Activated naive CD4-positive, alpha-beta T cell treated with anti-CD3 and anti-CD28 coated beads, Interleukin-2, amount 50 U/mL, for 72 hours (primary cell): ENCODE measurements at regions not wholly inside any gene's neighbourhood (a gene's known extent, or its start where the extent isn't known, plus 50 kb on each side); places are given as distances from the start of the nearest gene placed in this dataset.
"Not testable (repeated sequence)": the region's sequence is repeated elsewhere in the genome, so short reads cannot be mapped to it uniquely, and the experiment has no call there.

Source experiments
- ATAC-seq, 2 donors: fragments of 150-1000 bp; cut with Tn5 transposase; 2 replicates each; pipeline ENCODE4 v1.10.0; 2021; ENCODE audit warnings: mild to moderate bottlenecking in 2 of 2, moderate library complexity in 2 of 2
- DNase-seq, 2 donors: peaks; one replicate each; pipeline ENCODE4 v3.0.0; 2021 to 2022; ENCODE audit warnings: low spot score in 2 of 2
- H3K27ac Mint-ChIP-seq, 2 donors: one replicate each; pipeline ENCODE4 v1.8.0; 2022; ENCODE audit warnings: mild to moderate bottlenecking in 2 of 2, mixed read lengths in 2 of 2
- H3K36me3 Mint-ChIP-seq, 2 donors: one replicate each; pipeline ENCODE4 v1.8.0; 2022; ENCODE audit warnings: mixed read lengths in 2 of 2
- H3K9me3 Mint-ChIP-seq, 2 donors: one replicate each; pipeline ENCODE4 v1.8.0; 2022; ENCODE audit warnings: mixed read lengths in 2 of 2

DNA sequence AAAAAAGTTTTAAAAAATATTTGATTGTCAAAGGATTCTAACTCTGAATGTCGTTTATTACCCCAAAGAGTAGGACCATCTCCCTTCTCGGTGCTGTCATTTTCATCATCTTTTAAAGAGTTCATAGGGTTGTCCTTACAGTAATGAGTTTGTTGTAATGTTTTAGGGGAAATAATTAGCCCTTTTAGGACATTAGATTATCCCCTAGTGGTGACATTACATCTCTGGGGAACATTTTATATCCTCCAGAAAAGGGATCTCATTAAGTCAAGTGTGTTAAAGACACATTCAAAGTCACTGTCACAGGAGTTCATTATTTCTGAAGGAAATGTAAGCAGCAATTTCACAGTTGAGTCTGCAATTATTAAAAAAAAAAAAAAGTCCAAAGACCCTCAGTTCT is 99.3 kb upstream of the GJB6 start:
- H3K9me3 Mint-ChIP-seq: peaks cover 5 to 14% of the 10 kb centered on the region in 2 donors
- H3K27ac Mint-ChIP-seq: no peak overlapping the region
- ATAC-seq (no peak), DNase-seq (no peak)
- peaks cover 10 to 17% of the 10 kb centered on the region in 2 donors for H3K36me3 Mint-ChIP-seq

DNA sequence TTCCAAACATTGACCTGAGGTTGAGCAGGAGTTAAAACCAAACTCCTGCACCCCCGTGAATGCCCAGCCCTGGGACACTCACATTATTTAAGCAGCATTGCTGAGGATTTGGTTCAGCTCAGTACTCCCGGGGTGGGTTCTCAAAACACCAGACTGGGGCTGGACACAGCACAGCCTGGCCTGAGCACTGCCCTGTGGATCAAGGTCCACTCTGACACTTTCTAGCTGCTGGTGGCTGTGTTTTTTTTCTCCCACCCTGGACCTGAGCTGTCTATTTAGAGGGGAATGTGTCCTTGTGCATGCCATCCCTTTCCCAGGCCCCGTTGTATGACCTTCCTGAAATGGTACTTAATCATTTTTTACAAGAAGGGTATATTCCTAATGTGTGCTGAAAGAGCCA is 94.7 kb upstream of the GJB6 start:
- peaks cover 23 to 27% of the 10 kb centered on the region in 2 donors for H3K36me3 Mint-ChIP-seq
- no peak overlapping the region for H3K27ac Mint-ChIP-seq
- DNase-seq (no peak), ATAC-seq (no peak)
- peaks cover 15 to 31% of the 10 kb centered on the region in 2 donors for H3K9me3 Mint-ChIP-seq

DNA sequence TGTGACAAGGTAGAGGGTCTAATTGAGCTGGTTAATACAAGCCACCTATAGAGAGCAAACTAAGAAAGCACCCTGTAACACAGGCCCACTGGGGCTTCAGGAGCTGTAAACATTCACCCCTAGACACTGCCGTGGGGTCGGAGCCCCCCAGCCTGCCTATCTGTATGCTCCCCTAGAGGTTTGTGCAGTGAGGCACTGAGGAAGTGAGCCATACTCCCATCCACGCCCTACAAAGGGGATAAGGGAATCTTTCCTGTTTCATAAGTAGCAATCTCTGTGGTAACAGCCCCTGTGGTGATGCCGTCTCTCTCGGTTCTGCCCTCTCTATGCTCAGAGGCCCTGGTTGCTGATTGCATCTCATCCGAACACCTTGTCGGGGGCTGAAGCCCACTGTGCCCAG is 94.2 kb upstream of the GJB6 start:
- Mint-ChIP-seq H3K27ac (no peak overlapping the region), H3K36me3 (peaks cover 23 to 27% of the 10 kb centered on the region in 2 donors), H3K9me3 (peaks cover 15 to 31% of the 10 kb centered on the region in 2 donors)

DNA sequence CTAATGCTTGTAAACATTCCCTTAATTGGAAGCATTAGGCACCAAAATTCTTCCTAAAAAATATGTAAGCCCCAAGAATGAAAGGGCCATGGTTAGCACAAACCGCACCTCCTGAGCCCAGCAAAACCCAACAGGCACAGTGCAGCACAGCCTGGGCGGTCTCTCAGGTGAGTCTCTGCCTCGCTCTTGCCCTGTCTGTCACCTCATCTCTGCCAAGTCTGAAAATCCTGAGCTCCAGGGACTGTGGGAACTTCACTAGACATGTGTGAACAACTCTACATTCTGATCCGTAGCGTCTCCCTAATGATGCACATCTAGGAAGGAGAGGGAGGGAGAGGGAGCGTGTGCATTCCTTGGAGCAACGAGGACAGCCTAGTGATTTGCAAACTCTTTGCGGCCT is 88.8 kb upstream of the GJB6 start:
- ATAC-seq (no peak), DNase-seq (no peak)
- peaks cover 10 to 17% of the 10 kb centered on the region in 2 donors for H3K9me3 Mint-ChIP-seq
- peaks cover 9 to 14% of the 10 kb centered on the region in 2 donors for H3K36me3 Mint-ChIP-seq
- H3K27ac Mint-ChIP-seq: no peak overlapping the region

More for the DNA sequence above, 94.2 kb upstream of the GJB6 start:
- no peak for ATAC-seq
- no peak for DNase-seq

DNA sequence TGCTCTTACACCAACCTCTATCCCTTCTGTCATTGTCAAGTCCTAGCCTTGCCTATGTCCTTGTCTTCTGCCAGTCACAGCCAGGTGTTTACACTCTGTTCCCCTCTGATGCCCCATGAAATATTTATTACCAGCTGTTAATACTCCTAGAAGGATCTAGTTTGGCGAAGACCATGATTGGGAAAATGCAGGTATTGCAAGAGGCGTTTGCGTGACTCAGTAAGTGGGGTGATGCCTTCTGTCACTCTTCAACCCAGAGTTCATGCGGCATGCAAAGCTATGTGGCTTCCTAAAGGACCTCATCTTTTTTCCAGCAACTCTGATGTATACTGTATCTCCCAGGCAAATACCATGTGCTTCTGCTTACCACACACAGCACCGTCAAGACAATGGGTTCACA is 81.8 kb upstream of the GJB6 start:
- no peak for DNase-seq
- ATAC-seq: no peak
- no peak overlapping the region for H3K27ac Mint-ChIP-seq
- no peaks in the 10 kb centered on the region for H3K36me3 Mint-ChIP-seq
- H3K9me3 Mint-ChIP-seq: no peaks in the 10 kb centered on the region

DNA sequence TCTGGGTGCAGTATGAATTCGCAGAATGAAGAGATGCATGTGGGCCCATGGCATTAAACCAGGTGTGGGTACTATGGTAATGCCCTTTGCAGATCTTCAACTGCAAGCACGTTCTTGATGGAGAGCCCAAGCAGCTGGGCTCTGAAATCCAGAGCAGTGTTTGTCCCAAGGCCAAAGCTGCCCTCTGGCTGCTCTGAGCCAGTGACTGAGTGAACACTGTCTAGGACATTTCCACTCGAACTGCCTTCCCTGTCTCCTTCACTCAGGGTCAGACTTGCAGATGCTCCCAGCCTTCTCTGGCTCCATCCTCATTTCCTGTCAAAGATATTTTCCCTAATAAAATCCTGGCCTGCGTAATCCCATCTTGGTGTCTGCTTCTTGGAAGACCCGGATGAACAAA is 80.2 kb upstream of the GJB6 start:
- ATAC-seq: no peak
- H3K27ac Mint-ChIP-seq: no peak overlapping the region
- DNase-seq: no peak
- H3K36me3 Mint-ChIP-seq: peaks cover 6 to 9% of the 10 kb centered on the region in 2 donors
- peaks cover 9 to 10% of the 10 kb centered on the region in 2 donors for H3K9me3 Mint-ChIP-seq

DNA sequence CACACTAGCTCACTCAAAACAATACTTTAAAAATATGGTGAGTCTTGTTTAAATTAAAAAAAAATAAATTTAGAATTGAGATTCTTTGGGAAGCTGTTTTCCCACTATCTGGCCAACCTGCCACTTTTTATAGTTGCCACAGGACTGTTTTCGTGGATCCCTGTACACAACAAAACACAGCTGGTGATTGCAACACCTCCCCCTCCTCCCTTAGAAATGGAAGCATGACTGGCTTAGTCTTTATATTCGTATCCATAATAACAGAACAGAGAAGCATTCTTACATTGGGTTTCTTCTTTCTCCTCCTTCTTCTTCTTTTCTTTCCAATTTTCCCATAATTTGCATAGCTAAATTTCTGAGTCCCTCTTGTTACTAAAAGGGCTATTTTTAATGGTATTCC is 79.5 kb upstream of the GJB6 start:
- no peak overlapping the region for H3K27ac Mint-ChIP-seq

DNA sequence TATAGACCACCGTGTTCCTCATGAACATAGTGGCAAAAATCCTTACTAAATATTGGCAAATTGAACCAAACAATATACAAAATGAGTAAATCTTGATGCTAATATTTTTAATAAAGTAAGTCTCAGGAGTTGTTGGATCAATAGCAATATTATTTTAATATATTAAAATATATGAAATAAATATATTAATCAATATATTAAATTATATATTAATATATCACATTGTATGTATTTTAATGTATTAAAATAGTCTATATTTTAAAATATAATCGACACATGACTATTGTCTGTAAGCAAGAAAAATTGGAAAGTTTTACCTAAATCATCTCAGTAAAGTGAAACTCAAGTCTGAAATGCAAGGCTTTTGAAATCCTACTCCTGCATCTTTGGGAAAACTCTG is 78.9 kb upstream of the GJB6 start:
- ATAC-seq: no peak

More for the DNA sequence above, 79.5 kb upstream of the GJB6 start:
- H3K36me3 Mint-ChIP-seq: peaks cover 6 to 15% of the 10 kb centered on the region in 2 donors
- ATAC-seq (no peak), DNase-seq (no peak)
- peaks cover 11 to 13% of the 10 kb centered on the region in 2 donors for H3K9me3 Mint-ChIP-seq

DNA sequence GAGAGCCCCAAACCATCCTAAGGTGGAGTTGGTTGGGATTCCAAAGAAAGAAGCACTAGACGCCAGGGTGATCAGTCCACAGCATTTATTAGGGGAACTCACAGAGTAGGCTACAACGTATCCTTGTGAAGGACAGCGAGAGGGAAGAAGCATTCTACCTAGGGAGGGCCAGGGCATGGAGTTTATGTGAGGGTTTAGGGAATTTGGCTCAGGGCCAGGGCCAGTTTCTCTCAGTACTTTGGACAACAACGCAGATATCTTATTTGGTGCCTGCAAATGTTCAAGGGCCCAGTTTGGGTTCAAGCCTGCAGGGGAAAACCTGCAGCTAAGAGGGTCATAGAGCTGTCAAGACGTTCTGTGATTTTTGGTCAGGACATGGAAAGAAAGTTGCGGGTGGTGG is 73.9 kb upstream of the GJB6 start:
- Mint-ChIP-seq H3K27ac (no peak overlapping the region), H3K9me3 (peaks cover 11 to 13% of the 10 kb centered on the region in 2 donors), H3K36me3 (peaks cover 11 to 19% of the 10 kb centered on the region in 2 donors)
- ATAC-seq: no peak
- no peak for DNase-seq

More for the DNA sequence above, 78.9 kb upstream of the GJB6 start:
- Mint-ChIP-seq H3K9me3 (peaks cover 11 to 13% of the 10 kb centered on the region in 2 donors), H3K27ac (no peak overlapping the region), H3K36me3 (peaks cover 6 to 15% of the 10 kb centered on the region in 2 donors)
- DNase-seq: no peak

DNA sequence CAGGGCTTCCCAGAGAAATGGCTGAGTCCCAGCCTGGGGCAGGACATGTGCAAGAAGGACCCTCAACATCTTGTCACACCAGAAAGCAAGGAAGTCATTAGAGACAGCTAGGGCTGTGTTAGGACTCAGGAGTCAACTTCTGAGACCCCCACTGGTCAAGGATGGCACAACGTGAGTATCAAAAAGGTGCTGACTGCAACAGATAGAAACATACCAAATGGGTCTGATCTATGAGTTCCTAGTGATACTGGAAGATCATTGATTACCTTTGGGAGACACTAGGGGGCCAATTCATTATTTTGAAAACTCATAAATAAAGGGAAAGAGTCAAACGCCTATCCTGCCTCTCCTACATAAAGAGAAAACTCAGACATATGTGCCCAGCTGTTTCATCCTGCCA is 73.5 kb upstream of the GJB6 start:
- Mint-ChIP-seq H3K36me3 (peaks cover 11 to 19% of the 10 kb centered on the region in 2 donors), H3K9me3 (peaks cover 11 to 13% of the 10 kb centered on the region in 2 donors), H3K27ac (no peak overlapping the region)
- ATAC-seq: no peak
- DNase-seq: no peak

DNA sequence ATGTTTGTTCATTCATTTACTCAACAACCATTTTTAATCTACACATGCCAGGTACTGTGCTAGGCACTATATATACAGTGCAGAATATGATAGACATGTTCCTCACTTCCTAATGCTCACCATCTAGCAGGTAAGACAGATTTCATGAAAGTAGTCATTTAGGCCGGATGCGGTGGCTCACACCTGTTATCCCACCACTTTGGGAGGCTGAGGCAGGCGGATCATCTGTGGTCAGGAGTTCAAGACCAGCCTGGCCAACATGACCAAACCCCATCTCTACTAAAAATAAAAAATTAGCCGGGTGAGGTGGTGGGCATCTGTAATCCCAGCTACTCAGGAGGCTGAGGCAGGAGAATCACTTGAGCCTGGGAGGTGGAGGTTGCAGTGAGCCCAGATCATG is 71.9 kb upstream of the GJB6 start:
- not testable (repeated sequence) for DNase-seq, H3K27ac Mint-ChIP-seq, ATAC-seq
- H3K36me3 Mint-ChIP-seq: peaks cover 11 to 19% of the 10 kb centered on the region in 2 donors
- peaks cover 11 to 13% of the 10 kb centered on the region in 2 donors for H3K9me3 Mint-ChIP-seq

DNA sequence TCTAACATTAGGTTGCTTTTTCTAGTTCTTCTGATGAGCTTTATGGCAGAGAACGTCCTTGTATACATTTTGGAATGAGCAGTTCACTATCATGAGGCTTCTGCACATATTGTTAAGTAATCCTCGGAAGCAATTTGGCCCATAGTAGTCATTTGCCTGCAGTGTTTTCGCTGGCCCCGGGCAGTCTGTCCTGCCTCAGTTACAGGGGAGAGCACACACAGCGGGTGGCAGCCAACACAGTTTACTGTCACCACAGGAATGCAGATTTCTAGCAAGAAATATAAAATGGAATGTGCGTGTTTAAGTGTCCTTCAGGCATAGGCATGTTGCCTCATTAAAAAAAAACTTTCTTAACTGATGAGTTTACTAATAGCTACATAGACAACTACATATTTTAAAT is 71.5 kb upstream of the GJB6 start:
- DNase-seq (no peak), ATAC-seq (no peak)
- Mint-ChIP-seq H3K27ac (no peak overlapping the region), H3K9me3 (peaks cover 11 to 13% of the 10 kb centered on the region in 2 donors), H3K36me3 (peaks cover 11 to 19% of the 10 kb centered on the region in 2 donors)

DNA sequence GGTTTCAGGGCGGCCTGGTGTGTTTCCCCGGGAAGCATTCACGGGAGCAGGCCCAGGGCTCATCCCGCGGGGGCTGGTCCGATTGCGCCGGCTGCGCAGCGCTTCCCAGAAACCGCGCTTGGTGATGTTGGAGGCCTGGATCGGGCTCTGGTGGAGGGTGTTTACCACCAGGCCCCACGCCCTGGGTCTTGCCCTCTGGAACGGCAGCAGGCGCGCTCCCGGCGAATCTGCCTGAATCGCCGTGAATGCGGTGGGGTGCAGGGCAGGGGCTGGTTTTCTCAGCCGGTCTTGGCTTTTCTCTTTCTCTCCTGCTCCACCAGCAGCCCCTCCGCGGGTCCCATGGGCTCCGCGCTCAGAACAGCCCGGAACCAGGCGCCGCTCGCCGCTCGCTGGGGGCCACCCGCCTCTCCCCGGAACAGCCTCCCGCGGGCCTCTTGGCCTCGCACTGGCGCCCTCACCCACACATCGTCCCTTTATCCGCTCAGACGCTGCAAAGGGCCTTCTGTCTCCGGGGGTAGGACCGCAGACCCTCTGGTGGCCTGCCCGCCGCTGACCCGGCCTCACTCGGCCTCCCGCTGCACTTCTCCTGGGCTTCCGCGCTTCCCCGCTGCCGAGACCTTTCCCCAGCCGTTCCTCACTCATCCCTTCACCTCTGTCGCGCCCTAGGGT is 69.4 kb upstream of the GJB6 start:
- H3K27ac Mint-ChIP-seq: no peak overlapping the region
- peaks cover 5% of the 10 kb centered on the region in 2 donors for H3K36me3 Mint-ChIP-seq
- DNase-seq (no peak), ATAC-seq (no peak)
- no peaks in the 10 kb centered on the region for H3K9me3 Mint-ChIP-seq

DNA sequence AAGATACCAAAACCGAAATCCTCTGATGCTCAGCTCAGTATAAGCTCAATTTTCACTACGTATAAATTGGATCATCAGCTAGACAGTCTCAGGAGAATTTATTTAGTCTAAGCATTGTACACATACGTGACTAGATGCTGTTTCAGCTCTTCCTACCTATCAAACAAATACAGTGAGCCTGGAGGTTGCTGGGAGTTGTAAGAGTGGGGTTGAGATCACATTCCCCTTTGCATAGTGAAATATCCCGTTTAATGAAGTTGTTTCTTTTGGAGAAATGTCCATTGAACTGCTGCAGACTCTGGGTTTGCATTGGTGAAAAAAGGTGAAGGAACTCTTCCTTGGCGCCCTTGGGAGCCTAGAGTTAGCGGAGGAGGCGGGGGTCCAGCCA is 68.9 kb upstream of the GJB6 start:
- Mint-ChIP-seq H3K27ac (no peak overlapping the region), H3K36me3 (peaks cover 5% of the 10 kb centered on the region in 2 donors), H3K9me3 (no peaks in the 10 kb centered on the region)
- DNase-seq (no peak), ATAC-seq (no peak)

DNA sequence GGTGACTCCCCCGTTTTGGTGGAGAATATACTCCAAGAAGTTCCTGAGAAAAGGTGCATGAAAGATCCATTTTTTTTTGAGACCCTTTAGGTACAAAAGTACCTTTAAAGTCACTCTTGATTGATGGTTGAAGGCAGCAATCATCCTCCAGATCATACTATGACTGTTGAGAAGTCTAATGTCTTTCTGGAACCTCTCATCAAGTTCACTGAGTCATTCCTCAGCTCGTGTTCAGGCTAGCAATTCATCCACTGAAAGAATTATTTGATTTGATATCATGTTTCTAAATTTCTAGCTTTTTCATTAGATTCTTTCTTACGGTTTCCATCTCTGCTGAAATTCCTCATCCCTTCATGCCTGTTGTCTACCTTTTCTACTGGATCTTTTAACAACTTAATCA is 65.1 kb upstream of the GJB6 start:
- DNase-seq (no peak), ATAC-seq (no peak)
- Mint-ChIP-seq H3K9me3 (no peaks in the 10 kb centered on the region), H3K36me3 (peaks cover 3% of the 10 kb centered on the region in 2 donors), H3K27ac (no peak overlapping the region)

DNA sequence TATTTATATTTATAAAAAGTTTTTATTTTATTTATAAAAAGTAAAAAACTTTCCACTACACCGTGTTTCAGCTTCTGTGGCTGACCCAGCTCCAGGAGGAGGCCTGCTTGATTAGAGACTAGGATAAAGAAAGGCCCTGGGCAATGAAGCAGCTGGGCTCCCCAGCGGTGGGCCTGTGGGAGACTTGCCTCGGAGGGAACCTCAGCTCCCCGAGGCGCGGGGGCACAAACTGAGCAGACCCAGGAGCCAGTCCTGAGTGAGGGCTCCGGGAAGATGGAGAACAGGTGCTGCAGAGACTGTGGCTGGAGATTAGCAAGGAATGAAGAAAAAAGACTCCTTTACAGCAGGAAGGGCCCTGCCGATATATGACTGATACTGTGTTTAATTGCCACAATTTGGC is 63.8 kb upstream of the GJB6 start:
- Mint-ChIP-seq H3K27ac (no peak overlapping the region), H3K9me3 (no peaks in the 10 kb centered on the region), H3K36me3 (no peaks in the 10 kb centered on the region)
- ATAC-seq: no peak
- no peak for DNase-seq

DNA sequence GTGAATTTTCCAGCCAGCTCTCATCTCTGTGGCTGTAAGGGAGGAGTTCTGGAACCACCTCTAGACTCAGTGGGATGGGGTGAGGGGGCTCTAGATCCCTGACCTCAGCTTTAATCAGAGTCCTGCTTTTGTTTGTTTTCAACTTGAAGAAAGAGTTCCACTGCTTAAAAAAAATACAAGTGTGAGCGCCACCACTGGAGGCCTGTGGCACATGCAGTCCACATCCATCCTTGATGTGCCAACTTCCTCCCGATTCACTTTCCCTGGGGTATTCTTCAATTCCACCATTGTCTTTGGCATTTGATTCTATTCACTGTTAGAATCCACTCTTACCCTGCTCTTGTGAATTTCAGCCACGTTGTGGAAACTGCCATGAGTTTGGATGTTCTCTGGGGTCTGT is 62.4 kb upstream of the GJB6 start:
- H3K27ac Mint-ChIP-seq: no peak overlapping the region
- ATAC-seq (no peak), DNase-seq (no peak)
- H3K9me3 Mint-ChIP-seq: no peaks in the 10 kb centered on the region
- H3K36me3 Mint-ChIP-seq: no peaks in the 10 kb centered on the region

DNA sequence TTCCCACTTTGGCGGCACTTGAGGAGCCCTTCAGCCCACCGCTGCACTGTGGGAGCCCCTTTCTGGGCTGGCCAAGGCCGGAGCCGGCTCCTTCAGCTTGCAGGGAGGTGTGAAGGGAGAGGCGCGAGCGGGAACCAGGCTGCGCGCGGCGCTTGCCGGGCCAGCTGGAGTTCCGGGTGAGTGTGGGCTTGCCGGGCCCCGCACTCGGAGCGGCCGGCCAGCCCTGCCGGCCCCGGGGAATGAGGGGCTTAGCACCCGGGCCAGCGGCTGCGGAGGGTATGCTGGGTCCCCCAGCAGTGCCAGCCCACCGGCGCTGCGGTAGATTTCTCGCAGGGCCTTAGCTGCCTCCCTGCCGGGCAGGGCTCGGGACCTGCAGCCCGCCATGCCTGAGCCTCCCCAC is 60.2 kb upstream of the GJB6 start:
- not testable (repeated sequence) for ATAC-seq, H3K9me3 Mint-ChIP-seq, H3K27ac Mint-ChIP-seq, H3K36me3 Mint-ChIP-seq, DNase-seq
